ENCODE measurements at regions not wholly inside any gene's neighbourhood (a gene's known extent, or its start where the extent isn't known, plus 50 kb on each side); places are given as distances from the start of the nearest gene placed in this dataset.

- H3K9ac ChIP-seq (ENCODE audit: extremely low read depth, insufficient read length, low read length), result no peak overlapping the region
- no peak overlapping the region for H3K23ac ChIP-seq (ENCODE audit: insufficient read length, low read depth, low read length)
- H3K27ac ChIP-seq (ENCODE audit: insufficient read length, low read depth, low read length), result no peak overlapping the region
- H3K4ac ChIP-seq (ENCODE audit: low read depth, low read length), result no peak overlapping the region
- no peak overlapping the region for H2BK120ac ChIP-seq (ENCODE audit: low read depth, low read length, poor library complexity, severe bottlenecking)
- no peaks in the 10 kb centered on the region for H3K27me3 Mint-ChIP-seq (ENCODE audit: low read depth)
- no peak for TF ChIP-seq CTCF (conservative IDR thresholded peaks at IDR 0.05)
- no peaks in the 10 kb centered on the region for H3K9me3 Mint-ChIP-seq
- H3T11ph ChIP-seq (ENCODE audit: low read length), result no peak overlapping the region
- no peak overlapping the region for H2AFZ ChIP-seq (ENCODE audit: low read length)
- H2BK20ac ChIP-seq (ENCODE audit: low read depth, low read length, poor library complexity, severe bottlenecking), result no peak overlapping the region
- H3K27ac Mint-ChIP-seq, result no peak overlapping the region
- H3K79me1 ChIP-seq (ENCODE audit: insufficient read depth, low read depth, low read length, poor library complexity, severe bottlenecking), result no peaks in the 10 kb centered on the region
- no peak overlapping the region for H2BK12ac ChIP-seq (ENCODE audit: insufficient read length, low read depth, low read length)
- no peaks in the 10 kb centered on the region for H3K9me3 ChIP-seq (ENCODE audit: control insufficient read depth, low read depth, low read length)
- no peaks in the 10 kb centered on the region for H4K20me1 ChIP-seq (ENCODE audit: control insufficient read depth, insufficient read depth, insufficient read length)
- H3K4me1 Mint-ChIP-seq, result peaks cover 21 to 34% of the 10 kb centered on the region in 2 experiments
- no peak overlapping the region for H3K4me2 ChIP-seq (ENCODE audit: insufficient read depth, insufficient read length, low read length)
- no peaks in the 10 kb centered on the region for H3K23me2 ChIP-seq (ENCODE audit: insufficient read length, low read depth, low read length, poor library complexity, severe bottlenecking)
- no peaks in the 10 kb centered on the region for H3K79me2 ChIP-seq (ENCODE audit: insufficient read depth, low read length)
- no peak overlapping the region for H4K91ac ChIP-seq (ENCODE audit: insufficient read length, low read depth, low read length)
- no peak overlapping the region for H3K56ac ChIP-seq (ENCODE audit: insufficient read length, low read depth, low read length)
- H3K36me3 Mint-ChIP-seq (ENCODE audit: insufficient read depth in 1 of 3, low read depth in 3 of 3), result no peaks in the 10 kb centered on the region
- peaks cover 4% of the 10 kb centered on the region; the same call in 1 of the 2 replicates for H3K4me1 ChIP-seq (ENCODE audit: insufficient read depth, low read length)
- WGBS (ENCODE audit: extremely low coverage, insufficient read length, low lambda C conversion rate), result no CpG with 5 or more reads among the region's 3 CpGs
- no peak overlapping the region for H4K5ac ChIP-seq (ENCODE audit: insufficient read length, low read depth, low read length)
- no peak overlapping the region for H3K14ac ChIP-seq (ENCODE audit: insufficient read depth, low read length)
- H2BK5ac ChIP-seq (ENCODE audit: insufficient read length, low read length), result no peak overlapping the region
- H3K4me3 Mint-ChIP-seq, result no peak overlapping the region
- H3K27me3 ChIP-seq (ENCODE audit: insufficient read depth, low read length), result no peaks in the 10 kb centered on the region
- no peak overlapping the region for H4K8ac ChIP-seq (replicated peaks; ENCODE audit: insufficient read length, low read depth, low read length)
- H2BK15ac ChIP-seq (ENCODE audit: low read depth, low read length), result no peak overlapping the region
- DNase-seq, result no peak
- H2AK5ac ChIP-seq (ENCODE audit: insufficient read length, low read length), result no peak overlapping the region
- no peak overlapping the region for H3K18ac ChIP-seq (ENCODE audit: insufficient read length, low read depth, low read length)
Observed at GRCh38 chr12:107435072-107435471, 250.5 kb upstream of the PWP1 start.

All from H9 (cell line).